ENCODE measurements at regions not wholly inside any gene's neighbourhood (a gene's known extent, or its start where the extent isn't known, plus 50 kb on each side); places are given as distances from the start of the nearest gene placed in this dataset.

DNA sequence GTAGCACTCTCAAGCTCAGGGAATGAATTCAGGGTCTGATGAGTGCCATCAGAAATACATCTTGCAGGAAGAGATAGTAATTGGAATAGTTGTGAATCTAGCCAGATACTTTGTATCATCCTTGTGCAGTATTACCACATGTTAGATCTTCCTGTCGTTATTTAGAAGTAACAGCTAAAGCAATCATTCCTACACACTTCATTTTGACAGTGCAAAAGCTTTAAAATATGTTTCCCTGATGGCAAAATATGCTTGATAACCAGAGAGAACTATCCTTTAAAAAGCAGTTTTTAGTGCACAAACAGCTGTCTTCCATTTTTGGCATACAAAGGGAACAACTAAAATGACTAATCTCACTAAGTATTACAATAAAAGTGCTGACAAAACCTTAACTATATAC is 149.5 kb upstream of the SLC38A2 start:
- no CpG with 5 or more reads among the region's 1 CpG for WGBS, 2 experiments (ENCODE audit: extremely low coverage in 2 of 2, insufficient read length in 1 of 2)
- peak overlapping the region; percentile 66 for H2AFZ ChIP-seq (replicated peaks; ENCODE audit: low read length, poor library complexity)

More for the DNA sequence above, 149.5 kb upstream of the SLC38A2 start:
- Histone ChIP-seq H3K23ac (ENCODE audit: low read depth, low read length) (peak overlapping the region; percentile 82), H2BK5ac (ENCODE audit: low read depth, low read length, poor library complexity, severe bottlenecking) (peak overlapping the region; percentile 96), H2BK20ac (ENCODE audit: low read depth, low read length) (peak overlapping the region; percentile 94), H3K4me2 (ENCODE audit: low read depth, low read length) (peak overlapping the region; percentile 74), H3K36me3 (ENCODE audit: control insufficient read depth, insufficient read depth, low read length) (peaks cover under 1% of the 10 kb centered on the region), H3K4ac (ENCODE audit: low read depth, low read length) (peak overlapping the region; percentile 91), H3K9me1 (ENCODE audit: insufficient read depth, low read length) (peaks cover 18% of the 10 kb centered on the region), H3K79me1 (ENCODE audit: low read depth in 1 of 2, low read length in 2 of 2) (peaks cover 22 to 61% of the 10 kb centered on the region in 2 experiments), H3K4me3 (ENCODE audit: insufficient read depth, low read depth, low read length) (no peak overlapping the region), H4K5ac (ENCODE audit: low read depth, low read length) (peak overlapping the region; percentile 68), H3K9me3 (ENCODE audit: control insufficient read depth, insufficient read depth, low read length) (no peaks in the 10 kb centered on the region), H3K27ac (ENCODE audit: insufficient read depth, low read length) (peak overlapping the region; percentile 89), H4K8ac (ENCODE audit: low read depth in 2 of 2, low read length in 2 of 2) (peak overlapping the region; percentile 89 to 90), H3K4me1 (ENCODE audit: control insufficient read depth, insufficient read depth, low read length) (peaks cover 25% of the 10 kb centered on the region), H3K9ac (ENCODE audit: low read depth, low read length) (peak overlapping the region; percentile 74), H2BK120ac (ENCODE audit: low read depth, low read length) (peak overlapping the region; percentile 96), H4K20me1 (ENCODE audit: insufficient read depth, low read length) (no peaks in the 10 kb centered on the region), H3K27me3 (ENCODE audit: control insufficient read depth, insufficient read depth, low read length) (no peaks in the 10 kb centered on the region), H3K56ac (ENCODE audit: extremely low read depth, insufficient read depth, low read length) (peak overlapping the region; percentile 67), H3K18ac (ENCODE audit: low read depth, low read length) (peak overlapping the region; percentile 82), H4K91ac (ENCODE audit: insufficient read depth, low read depth, low read length) (peak overlapping the region; percentile 93), H2AK9ac (replicated peaks; ENCODE audit: low read depth, low read length, poor library complexity) (peak overlapping the region; percentile 71), H2BK15ac (ENCODE audit: low read depth, low read length) (peak overlapping the region; percentile 99; the same call in 2 of the 3 replicates), H2AK5ac (ENCODE audit: low read depth, low read length) (peak overlapping the region; percentile 94), H3K14ac (replicated peaks; ENCODE audit: low read depth, low read length) (peak overlapping the region; percentile 93)
- in situ Hi-C loops (cut with MboI; ENCODE audit: low sequenced_read_pairs): no loop called here
- ChIA-PET POLR2A (ENCODE audit: unreplicated experiment) (interaction anchor here (0.6 to 4.2 kb wide), 4 partner anchors 87 to 155 kb away, joined by 3 to 15 read pairs (median 4); no protein-coding TSS in a partner anchor), CTCF (interaction anchor here (1.7 kb wide), 1 partner anchor 139 kb away, joined by 4 read pairs; no protein-coding TSS in a partner anchor)
- no peak for TF ChIP-seq FOS (IDR thresholded peaks at IDR 0.05; ENCODE audit: low read depth, low read length)
- no peak for TF ChIP-seq CHD1 (IDR thresholded peaks at IDR 0.05; ENCODE audit: low read depth, low read length)
- no peak for TF ChIP-seq RCOR1 (IDR thresholded peaks at IDR 0.05; ENCODE audit: insufficient replicate concordance, low read length)
- no peak for TF ChIP-seq SMC3 (IDR thresholded peaks at IDR 0.05; ENCODE audit: low read depth, low read length)
- TF ChIP-seq, protein P1, sequence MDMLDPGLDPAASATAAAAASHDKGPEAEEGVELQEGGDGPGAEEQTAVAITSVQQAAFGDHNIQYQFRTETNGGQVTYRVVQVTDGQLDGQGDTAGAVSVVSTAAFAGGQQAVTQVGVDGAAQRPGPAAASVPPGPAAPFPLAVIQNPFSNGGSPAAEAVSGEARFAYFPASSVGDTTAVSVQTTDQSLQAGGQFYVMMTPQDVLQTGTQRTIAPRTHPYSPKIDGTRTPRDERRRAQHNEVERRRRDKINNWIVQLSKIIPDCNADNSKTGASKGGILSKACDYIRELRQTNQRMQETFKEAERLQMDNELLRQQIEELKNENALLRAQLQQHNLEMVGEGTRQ (IDR thresholded peaks at IDR 0.05; ENCODE audit: low read depth, low read length): no peak
- no peak for TF ChIP-seq MXI1 (IDR thresholded peaks at IDR 0.05; ENCODE audit: borderline replicate concordance, low read depth, low read length)
- no peak for TF ChIP-seq RAD21 (IDR thresholded peaks at IDR 0.05; ENCODE audit: low read length)
- TF ChIP-seq, protein P2, sequence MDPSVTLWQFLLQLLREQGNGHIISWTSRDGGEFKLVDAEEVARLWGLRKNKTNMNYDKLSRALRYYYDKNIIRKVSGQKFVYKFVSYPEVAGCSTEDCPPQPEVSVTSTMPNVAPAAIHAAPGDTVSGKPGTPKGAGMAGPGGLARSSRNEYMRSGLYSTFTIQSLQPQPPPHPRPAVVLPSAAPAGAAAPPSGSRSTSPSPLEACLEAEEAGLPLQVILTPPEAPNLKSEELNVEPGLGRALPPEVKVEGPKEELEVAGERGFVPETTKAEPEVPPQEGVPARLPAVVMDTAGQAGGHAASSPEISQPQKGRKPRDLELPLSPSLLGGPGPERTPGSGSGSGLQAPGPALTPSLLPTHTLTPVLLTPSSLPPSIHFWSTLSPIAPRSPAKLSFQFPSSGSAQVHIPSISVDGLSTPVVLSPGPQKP (IDR thresholded peaks at IDR 0.05; ENCODE audit: borderline replicate concordance, low read depth, low read length): no peak
- no peak for TF ChIP-seq NFE2L2 (IDR thresholded peaks at IDR 0.05; ENCODE audit: low read depth, low read length)
- no peak for TF ChIP-seq CEBPB (IDR thresholded peaks at IDR 0.05; ENCODE audit: low read depth, low read length)
- no peak for TF ChIP-seq MAFK (IDR thresholded peaks at IDR 0.05; ENCODE audit: low read depth, low read length)
- no peak for TF ChIP-seq BHLHE40 (IDR thresholded peaks at IDR 0.05; ENCODE audit: low read depth, low read length)
- TF ChIP-seq POLR2A (IDR thresholded peaks at IDR 0.05; ENCODE audit: low read depth, low read length): no peak
- TF ChIP-seq, protein P3, sequence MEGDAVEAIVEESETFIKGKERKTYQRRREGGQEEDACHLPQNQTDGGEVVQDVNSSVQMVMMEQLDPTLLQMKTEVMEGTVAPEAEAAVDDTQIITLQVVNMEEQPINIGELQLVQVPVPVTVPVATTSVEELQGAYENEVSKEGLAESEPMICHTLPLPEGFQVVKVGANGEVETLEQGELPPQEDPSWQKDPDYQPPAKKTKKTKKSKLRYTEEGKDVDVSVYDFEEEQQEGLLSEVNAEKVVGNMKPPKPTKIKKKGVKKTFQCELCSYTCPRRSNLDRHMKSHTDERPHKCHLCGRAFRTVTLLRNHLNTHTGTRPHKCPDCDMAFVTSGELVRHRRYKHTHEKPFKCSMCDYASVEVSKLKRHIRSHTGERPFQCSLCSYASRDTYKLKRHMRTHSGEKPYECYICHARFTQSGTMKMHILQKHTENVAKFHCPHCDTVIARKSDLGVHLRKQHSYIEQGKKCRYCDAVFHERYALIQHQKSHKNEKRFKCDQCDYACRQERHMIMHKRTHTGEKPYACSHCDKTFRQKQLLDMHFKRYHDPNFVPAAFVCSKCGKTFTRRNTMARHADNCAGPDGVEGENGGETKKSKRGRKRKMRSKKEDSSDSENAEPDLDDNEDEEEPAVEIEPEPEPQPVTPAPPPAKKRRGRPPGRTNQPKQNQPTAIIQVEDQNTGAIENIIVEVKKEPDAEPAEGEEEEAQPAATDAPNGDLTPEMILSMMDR (conservative IDR thresholded peaks at IDR 0.05; ENCODE audit: low read depth, low read length): no peak
- TF ChIP-seq MAZ (IDR thresholded peaks at IDR 0.05; ENCODE audit: borderline replicate concordance, low read depth, low read length): no peak
- no peak for TF ChIP-seq RFX5 (IDR thresholded peaks at IDR 0.05; ENCODE audit: low read depth, low read length)
- BruUV-seq (replicated peaks): no TSS peak
- ATAC-seq (ENCODE audit: low read depth) (no peak), DNase-seq (no peak)
- intact Hi-C loops (cut with micrococcal nuclease): no loop called here
- dilution Hi-C loops (cut with HindIII; ENCODE audit: low sequenced_read_pairs, unreplicated experiment): no loop called here

Data from IMR-90 (cell line).